Fibroblast of gingiva (primary cell): ENCODE measurements at regions not wholly inside any gene's neighbourhood (a gene's known extent, or its start where the extent isn't known, plus 50 kb on each side); places are given as distances from the start of the nearest gene placed in this dataset.
"Not testable (repeated sequence)": the region's sequence is repeated elsewhere in the genome, so short reads cannot be mapped to it uniquely, and the experiment has no call there.

Experiments
- DNase-seq: peaks from one replicate; pipeline ENCODE4 v3.0.0-alpha.2; 2011; ENCODE audit warnings: low read depth

DNA sequence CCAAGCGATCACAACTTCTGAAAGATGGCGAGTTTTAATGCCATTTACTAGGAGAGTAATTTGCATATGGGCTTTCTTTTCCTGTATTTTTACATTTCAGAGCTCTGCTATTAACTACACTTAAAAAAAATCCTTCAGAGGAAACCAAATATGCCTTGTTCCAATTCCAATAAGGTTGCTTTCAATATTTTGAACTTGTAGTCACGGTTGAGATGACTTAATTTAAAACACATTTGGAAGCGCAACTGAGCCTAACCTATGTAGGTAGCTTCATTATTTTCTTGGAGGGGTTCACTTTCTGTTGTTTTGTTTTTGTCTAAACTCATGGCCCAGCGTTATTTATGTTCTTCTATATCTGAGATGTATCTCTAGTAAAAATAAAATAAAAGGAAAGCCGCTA is 93.4 kb downstream of the BLID start:
- DNase-seq, result peak; percentile 38

DNA sequence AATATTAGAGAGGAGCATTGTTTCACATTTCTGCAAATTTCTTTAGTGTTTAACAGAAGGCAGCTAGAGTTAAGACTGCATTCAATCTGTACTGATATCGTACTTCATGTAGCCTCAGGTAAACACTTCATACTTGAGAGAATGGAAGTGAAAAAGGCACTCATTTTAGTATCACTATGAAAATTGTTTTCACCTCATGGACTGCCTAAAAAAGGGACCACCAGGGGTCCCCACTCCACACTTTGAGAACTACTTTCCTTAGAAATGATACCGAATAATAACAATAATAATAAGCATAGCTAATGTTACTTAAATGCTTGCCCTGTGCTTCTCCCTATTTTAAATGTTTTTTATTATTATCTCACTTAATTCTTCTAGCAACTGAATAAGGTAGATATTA is 95.1 kb downstream of the BLID start:
- no peak for DNase-seq

DNA sequence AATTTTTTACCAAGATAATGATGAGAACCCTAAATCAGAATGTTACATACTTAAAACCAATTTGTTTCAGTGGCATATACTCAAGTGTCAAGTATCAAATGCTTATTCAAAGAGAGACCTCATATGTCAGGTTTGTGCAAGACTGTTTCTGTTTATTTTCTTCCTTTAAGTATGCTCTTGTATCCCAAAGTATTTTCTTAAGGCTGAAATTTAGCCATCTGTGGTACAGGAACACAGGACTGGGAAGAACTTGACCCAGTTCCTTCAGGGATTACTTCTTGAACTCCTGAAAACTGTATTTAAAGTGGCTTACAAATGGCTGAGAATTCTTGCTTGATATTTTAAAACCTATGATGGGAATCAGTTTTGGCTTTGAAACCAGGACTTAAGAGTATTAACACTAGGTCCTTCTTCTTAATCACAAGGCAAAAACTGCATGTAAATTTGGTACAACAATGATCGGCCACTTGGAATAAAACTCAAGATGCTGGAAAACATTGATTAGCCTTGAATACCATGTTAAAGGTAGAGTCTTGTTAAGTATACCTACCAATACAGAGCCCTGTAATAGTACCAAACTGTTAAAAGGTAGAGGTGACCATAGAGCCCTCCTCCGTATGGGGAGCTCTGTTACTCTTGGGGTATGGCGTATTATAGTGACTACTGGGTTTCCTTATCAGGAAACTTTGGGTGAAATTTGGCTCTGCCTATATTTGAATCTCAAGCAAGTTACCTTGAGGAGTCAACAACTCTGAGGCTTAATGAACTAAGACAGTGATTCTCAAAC is 95.9 kb downstream of the BLID start:
- peak; percentile 33 for DNase-seq

DNA sequence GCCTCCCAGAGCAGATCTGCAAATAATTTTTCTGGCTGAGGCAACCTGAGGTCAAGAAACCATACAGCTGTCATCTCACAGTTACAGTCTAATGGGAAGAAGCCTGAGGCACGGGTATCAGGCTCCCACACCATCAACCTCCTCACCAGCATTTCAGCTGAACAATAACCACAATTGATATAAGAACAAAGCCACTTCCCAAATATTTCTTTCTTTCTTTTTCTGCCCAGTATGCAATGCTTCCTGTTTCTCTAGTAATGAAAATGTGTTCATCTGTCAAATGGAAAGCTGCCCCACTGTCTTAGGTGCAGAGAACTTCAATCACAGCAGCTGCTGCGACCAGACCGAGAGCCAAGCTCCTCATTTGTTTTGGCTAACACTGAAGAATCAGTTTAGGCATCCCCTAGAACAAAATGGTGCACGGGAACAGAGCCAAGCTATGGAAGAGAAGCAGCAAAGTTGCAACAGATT is 108.4 kb downstream of the BLID start:
- peak; percentile 47 for DNase-seq

DNA sequence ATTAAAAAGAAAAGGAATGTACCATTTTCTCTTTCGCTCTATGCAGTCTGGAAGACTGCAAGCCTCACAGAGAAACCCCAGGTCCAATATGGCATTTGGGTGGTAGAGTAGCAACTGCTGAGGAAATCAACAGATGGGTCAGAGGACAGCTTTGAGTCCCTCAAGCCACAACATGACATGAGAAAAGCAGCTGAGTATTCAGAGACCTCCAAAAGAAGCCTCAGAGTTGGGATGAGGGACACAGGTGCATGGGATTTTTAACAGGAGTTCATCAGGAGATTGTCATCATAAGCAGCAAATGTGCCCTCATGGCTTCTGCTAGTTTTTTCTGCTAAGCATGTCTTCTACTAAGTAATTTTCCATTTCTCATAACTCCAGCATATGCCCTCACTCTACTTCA is 111.6 kb downstream of the BLID start:
- DNase-seq, result no peak

DNA sequence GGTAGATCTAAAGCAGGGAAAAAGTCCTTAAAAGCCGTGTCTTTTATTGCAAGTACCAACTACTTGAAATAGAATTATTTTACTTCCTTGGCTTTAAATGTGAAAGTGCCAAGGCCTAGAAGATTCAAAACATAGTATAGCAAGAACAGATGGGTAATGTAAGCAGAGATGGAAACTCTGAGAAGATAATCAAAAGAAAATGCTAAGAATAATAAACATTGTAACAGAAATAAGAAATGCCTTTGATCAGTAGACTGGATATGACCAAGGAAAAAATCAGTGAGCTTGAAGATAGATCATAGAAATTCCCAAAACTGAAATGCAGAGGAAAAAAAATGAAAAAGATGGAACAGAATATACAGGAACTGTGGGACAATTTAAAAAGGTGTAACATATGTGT is 113.1 kb downstream of the BLID start:
- DNase-seq, result peak; percentile 12

DNA sequence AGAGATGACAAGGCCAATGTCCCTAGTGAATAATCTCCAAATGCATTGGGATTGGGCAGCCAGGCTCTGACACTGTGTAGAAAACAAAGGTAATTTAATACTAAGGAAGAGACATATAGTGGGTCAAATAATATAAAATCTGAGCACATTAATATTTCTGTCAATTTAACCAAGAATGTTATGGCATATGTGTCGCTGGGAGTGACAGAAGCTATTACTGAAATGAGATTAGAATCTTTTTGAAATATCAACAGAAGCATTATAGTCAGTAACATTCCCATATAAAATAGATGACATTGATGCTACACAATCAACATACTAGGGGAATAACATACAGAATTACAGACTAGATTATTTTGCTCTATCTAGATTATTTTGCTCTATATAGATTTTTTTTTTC is 114.0 kb downstream of the BLID start:
- no peak for DNase-seq

DNA sequence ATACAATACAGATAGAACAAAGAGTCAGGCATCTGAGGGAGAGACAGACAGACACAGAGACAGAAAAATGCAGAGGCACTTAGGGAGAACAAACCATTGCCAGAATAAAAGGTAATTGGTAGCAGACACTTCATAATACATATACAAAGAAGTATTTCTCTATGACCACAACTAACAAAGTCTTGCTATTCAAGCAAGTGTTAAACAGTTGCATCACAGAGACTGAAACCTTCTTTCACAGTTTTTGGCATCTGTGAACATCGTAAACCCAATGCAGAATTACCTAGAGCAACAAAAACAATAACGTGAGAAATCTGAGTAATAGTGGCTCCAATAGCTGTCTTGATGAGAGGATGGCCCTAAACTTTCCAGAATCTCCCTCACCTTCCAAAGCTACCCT is 116.4 kb downstream of the BLID start:
- DNase-seq, result no peak

DNA sequence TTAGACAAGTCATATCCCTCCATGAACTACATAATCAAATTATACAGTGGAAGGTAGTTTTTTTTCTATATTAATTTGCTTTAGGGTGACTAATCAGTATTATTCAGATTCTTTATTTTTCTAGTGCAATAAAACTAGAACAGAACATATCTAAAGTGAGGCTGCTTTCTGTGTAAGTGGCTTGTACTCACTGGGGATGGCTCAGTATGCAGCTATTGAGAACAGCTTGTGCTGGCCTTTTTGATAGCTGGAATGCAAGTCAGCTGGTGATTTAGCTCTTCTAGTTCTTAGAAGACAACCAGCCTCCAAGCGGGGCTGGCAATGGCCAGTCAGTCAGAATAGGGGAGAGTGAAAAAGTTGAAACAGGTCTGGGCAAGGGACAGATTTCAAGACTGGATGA is 119.4 kb downstream of the BLID start:
- peak; percentile 29 for DNase-seq

DNA sequence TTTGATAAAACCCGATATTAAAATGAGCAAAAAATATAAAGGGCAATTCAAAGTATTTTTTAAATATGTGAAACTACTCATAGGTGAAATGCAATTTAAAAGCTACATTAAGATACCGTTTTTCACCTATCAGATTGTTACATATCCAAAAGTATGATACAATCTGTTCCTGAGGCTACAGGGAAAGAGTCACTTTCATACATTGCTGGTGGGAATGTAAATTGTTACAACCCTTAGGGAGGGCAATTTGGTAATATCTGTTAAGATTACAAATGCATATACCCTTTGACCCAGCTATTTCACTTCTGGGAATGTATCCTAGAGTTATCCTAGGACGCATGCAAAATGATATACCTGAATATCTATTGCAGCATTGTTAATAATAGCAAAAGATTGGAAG is 132.1 kb downstream of the BLID start:
- no peak for DNase-seq

DNA sequence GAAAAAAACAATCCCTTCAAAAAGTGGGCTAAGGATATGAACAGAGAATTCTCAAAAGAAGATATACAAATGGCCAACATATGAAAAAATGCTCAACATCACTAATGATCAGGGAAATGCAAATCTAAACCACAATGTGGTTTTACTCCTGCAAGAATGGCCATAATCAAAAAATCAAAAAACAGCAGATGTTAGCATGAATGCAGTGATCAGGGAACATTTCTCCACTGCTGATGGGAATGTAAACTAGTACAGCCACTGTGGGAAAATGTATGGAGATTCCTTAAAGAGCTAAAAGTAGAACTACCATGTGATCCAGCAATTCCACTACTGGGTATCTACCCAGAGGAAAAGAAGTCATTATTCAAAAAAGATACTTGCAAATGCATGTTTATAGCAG is 138.1 kb downstream of the BLID start:
- DNase-seq, result not testable (repeated sequence)

DNA sequence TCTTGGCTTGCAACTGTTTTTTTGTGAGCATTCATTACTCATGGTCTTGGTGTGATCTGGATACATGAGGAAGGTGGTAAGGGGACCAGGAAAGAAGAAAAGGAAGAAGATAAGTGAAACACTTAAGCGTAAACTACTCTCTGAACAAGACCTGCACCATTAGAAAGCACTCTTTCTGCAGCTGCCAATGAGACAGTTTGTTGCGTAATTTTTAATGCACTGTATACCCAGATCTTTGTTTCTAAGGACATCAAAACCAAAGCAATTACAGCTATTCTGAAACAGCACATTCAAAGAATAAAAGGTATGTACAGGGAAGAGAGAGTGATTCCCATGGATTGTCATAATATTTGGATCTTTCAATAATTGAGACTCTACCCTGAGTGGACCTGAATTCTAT is 147.4 kb downstream of the BLID start:
- peak; percentile 14 for DNase-seq

DNA sequence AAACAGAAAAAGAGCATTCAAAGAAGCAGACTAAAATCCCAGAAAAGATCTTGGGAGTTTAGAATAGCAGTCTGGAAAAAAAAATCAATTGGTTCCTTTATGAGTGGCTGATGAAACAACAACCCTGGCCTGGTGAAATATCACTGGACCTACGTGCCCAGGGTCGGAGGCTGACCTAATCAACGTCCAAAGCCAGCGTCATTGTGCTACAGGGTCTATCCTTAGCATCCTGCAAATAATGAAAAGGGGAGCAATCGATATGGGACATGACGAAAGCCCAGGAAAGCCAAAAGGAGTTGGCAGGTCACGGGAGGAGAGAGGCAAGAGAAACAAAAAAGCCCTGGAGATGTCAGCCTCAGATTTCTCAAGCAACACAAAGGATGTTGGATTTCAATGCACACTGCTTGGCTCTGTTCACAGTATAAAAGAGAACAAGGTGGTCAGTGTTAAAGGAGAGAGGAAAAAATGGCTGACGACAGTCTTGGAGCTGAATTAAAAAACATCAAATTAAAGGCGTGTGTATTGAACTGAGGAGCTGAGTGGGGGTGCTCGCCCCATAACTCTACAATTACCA is 148.8 kb downstream of the BLID start:
- no peak for DNase-seq

DNA sequence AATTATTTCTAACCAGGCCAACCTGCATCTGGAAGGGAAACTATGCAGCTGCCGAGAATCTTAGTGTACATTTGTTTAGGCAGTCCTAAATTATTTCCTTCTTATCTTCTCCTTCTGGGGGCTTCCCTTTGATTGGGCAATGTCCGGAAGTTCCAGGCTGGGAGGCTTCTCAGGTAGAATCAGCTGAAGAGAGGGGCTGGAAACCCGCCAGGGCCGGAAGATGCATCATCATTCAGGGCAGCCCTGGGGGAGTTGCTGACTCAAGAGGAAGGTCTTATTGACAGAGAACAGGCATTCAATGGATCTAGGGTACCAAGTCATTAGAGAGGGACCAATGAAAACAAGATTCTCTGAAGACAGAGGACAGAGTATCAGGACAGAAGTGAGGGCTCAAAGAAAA is 150.7 kb downstream of the BLID start:
- DNase-seq, result no peak

DNA sequence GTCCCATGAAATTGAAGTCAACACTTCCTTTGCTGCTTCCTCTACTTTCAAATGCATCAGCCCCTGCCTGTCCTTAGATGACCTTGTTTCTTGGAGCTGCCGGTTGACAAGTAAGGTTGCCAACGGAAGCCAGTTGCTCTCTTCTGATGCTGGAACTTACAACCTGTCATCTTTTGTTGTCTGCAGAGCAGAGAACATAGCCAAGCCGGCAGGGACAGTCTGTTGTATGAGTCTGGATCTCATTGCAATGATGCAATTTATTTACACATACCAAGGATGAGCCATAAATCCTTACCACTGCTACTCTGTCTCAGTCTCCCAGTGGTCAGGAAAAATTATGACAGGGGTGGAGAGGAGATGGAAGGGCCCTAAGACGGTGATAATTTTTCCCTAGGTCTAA is 151.4 kb downstream of the BLID start:
- DNase-seq, result peak; percentile 59

DNA sequence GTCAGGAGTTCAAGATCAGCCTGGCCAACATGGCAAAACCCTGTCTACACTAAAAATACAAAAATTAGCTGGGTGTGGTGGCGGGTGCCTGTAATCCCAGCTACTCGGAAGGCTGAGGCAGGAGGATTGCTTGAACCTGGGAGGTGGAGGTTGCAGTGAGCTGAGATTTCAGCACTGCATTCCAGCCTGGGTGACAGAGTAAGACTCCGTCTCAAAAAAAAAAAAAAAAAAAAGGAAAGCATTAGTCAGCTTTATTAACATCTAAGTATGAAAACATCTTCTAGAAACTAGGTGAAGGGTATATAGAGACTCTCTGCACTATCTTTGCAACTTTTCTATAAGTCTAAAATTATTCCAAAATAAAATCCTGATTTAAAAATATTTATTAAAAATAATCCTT is 152.2 kb downstream of the BLID start:
- not testable (repeated sequence) for DNase-seq

DNA sequence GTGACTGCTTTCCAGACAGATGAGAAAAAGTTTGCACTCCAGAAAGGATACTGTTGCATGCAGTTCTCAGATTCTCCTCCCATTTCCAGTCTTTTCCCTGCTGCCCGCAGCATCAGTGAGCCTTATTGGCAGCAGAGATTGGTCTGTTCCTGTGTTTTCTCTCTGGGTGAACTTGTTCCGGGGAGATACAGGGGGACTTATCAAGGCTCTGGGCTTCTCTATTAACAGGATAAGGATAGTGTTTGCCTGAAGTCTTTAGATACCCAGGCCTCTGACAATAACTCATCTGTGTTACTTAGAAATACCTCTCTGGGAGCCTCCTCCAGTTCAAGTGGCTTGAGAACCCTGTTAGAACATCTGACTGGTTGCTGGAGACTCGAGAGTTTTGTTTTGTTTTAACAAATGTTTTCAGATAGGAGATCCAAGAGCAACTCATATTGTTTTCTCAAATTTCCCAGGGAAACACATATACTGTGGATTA is 154.7 kb downstream of the BLID start:
- DNase-seq, result peak; percentile 21

DNA sequence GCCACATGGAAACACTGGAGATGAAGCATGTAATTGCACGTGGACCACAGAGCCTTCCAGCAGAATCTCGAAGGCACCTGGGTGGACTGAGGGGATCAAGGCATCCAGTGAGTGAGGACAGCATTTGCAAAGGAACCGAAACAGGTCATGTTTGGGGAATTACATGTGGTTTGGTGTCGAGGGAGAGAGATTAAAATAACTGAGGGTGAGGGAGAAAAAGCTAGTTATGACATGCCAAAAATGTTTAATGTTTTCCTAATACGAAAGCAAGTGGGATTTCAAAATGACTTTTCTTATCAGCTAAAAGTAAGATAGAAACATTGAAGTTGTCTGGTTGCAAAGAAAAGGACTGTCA is 157.1 kb downstream of the BLID start:
- no peak for DNase-seq

DNA sequence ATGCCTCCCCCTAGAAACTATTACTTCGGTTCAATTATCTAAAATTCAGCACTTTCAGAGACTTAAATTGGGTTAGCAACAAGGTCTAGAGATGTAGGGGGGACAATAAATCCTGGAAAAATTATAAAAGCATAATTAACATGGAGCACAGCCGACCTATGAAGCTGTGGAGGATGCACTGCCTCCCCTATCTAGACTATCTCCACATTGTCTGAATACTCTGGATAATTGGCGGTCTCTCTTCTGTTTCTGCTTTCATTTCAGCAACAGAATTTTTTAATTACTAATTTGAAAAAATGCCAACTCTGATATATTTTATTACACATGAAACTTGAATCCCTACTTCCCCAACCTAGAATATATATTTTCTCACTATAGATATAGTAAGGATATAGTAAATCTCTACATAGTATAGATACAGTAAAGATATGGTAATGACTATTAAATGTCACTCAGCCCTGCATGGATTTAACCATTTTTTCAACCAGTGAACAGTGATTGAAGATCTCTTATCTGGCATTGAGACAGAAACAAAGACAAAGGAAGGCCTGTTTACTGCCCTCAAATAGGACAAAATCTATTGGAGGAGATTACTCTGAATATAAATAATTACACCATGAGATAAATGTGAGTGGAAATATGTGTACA is 157.6 kb downstream of the BLID start:
- DNase-seq, result no peak

DNA sequence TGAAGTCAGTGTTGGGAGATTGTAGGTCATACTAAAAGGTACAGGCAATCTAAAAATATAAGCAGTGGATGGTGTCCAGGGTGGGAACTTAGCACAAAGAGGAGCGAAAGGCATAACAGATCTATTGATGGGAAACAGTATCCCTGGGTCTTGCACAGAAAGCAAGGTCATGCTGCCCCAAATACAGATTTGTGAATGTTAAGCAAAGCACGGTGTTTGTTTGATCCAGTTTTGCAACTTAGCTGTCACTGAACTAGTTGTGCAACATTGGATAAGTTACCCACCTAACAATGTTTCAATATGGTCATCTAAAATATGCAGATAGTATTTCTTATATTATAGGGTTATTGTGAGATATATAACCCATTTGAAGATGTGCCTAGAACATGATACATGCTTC is 162.9 kb downstream of the BLID start:
- no peak for DNase-seq

DNA sequence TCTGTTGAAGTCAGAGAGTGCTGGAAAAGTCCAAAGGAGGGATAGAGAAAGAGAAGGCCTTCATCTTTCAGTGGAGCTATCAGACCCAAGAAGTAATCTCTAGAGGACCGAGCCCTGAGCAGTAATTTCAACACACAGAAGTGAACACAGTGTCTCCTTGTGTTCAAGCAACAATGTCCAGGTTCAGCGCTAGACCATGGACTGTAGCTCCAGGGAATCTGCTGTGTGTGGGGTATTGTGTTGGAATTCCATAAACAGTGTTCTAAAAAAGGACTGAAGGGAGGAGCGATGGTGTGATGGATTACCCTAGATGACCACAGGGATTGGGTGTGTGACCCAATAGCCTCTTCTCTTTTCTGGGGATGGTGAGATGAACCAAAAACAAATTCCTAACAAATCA is 165.9 kb downstream of the BLID start:
- DNase-seq, result no peak

DNA sequence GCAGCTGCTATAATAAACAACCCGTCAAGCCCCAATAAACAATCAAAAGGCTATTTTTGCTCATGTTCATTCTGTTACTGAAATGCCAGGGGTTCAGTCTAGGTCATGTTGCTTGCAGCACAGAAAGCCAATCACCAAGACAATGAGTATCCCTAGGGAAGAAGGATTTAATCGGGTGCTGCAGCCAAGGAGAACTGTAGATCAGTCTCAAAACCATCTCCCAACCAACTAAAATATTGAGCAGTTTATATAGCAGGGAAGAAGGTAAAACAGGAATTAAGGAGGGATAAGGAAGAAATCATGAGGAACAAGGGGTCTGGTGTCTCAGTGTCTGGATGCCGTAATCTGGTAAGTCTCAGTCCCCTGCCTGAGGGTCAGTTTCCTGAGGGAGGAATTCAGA is 169.5 kb downstream of the BLID start:
- DNase-seq, result no peak

DNA sequence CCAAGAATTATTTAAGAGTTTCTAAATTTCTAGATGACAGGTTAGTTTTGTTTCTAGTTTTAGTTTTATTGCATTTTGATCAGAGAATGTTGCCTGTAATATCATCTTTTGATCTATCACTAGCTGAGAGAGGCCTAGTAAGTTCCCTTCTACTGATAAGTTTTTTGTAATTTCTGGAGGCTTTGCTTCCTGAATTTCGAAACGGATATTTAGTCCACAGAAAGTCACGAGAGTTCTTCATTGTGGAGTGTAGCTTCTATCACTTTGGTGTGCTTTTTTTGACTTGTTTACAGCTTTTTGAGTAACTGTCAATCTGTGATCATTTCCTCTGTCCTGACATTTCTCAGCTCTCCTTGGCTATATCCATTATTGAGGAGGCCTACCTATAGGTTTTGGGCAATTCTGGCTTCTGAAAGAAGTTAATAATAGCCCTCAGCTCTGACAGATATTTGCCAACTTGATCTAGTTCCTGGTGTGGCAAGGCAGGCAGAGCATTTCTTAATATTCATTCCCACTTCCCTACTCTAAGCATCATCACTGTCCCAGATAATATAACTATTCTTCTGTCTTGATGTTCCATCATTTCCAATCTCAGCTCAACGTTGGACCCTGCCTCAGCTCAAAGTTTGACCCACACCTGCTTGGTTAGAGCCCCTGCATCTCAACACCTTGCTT is 171.3 kb downstream of the BLID start:
- DNase-seq, result no peak
